ENCODE measurements at regions not wholly inside any gene's neighbourhood (a gene's known extent, or its start where the extent isn't known, plus 50 kb on each side); places are given as distances from the start of the nearest gene placed in this dataset.

- no peak for TF ChIP-seq ZNF143 (CRISPR knock-in tag; IDR thresholded peaks at IDR 0.05)
- TF ChIP-seq KLF16 (CRISPR knock-in tag; IDR thresholded peaks at IDR 0.05), result no peak
- no peak for TF ChIP-seq MEIS1 (CRISPR knock-in tag; IDR thresholded peaks at IDR 0.05; ENCODE audit: borderline replicate concordance)
- no peak for TF ChIP-seq ATF2 (CRISPR knock-in tag; IDR thresholded peaks at IDR 0.05)
- TF ChIP-seq SUZ12 (IDR thresholded peaks at IDR 0.05; ENCODE audit: low read depth, low read length), result no peak
- no peak for TF ChIP-seq ZNF362 (CRISPR knock-in tag; IDR thresholded peaks at IDR 0.05; ENCODE audit: borderline replicate concordance)
- no peak for TF ChIP-seq CTCF (CRISPR knock-in tag; IDR thresholded peaks at IDR 0.05)
Measured at GRCh38 chr13:27678306-27679040, 56.8 kb downstream of the POLR1D start.

Measured in HepG2 (cell line).